Esophagus muscularis mucosa (tissue), 4 donors: ENCODE measurements at regions not wholly inside any gene's neighbourhood (a gene's known extent, or its start where the extent isn't known, plus 50 kb on each side); places are given as distances from the start of the nearest gene placed in this dataset.

Experiments used
- DNase-seq: peaks from one replicate; pipeline ENCODE4 v3.0.0-alpha.2; 2017; ENCODE audit errors: extremely low spot score
- H3K27ac ChIP-seq, 4 donors: fragments of 200-600 bp; sonication (generic); replicated peaks in 1 of 4; 1 replicate in 3 of 4; 2 replicates in 1 of 4; pipeline ENCODE4 v1.5.1; 2016 to 2019; ENCODE audit warnings: mild to moderate bottlenecking in 1 of 4
- H3K27me3 ChIP-seq, 4 donors: fragments of 200-600 bp; sonication (generic); one replicate each; pipeline versions ENCODE4 v1.5.1 to v1.6.0; 2016 to 2019
- H3K36me3 ChIP-seq, 4 donors: fragments of 200-600 bp; sonication (generic); one replicate each; pipeline ENCODE4 v1.5.1; 2016 to 2019
- H3K4me1 ChIP-seq, 4 donors: fragments of 200-600 bp; sonication (generic); one replicate each; pipeline ENCODE4 v1.5.1; 2016 to 2019
- H3K4me3 ChIP-seq, 4 donors: fragments of 200-600 bp; sonication (generic); 1 replicate in 2 of 4; 2 replicates in 2 of 4; pipeline ENCODE4 v1.5.1; 2016 to 2019; ENCODE audit warnings: mild to moderate bottlenecking in 4 of 4, moderate library complexity in 1 of 4
- H3K9me3 ChIP-seq, 4 donors: fragments of 200-600 bp; sonication (generic); 1 replicate in 3 of 4; 2 replicates in 1 of 4; pipeline ENCODE4 v1.5.1; 2016 to 2019
- CTCF ChIP-seq, 3 experiments: fragments of 200-600 bp in 2 of 3; fragments of 450-650 bp in 1 of 3; sonication (generic) in 2 of 3; IDR thresholded peaks; one replicate each; pipeline ENCODE4 v1.5.1; 2017 to 2019; ENCODE audit warnings: antibody characterized with exemption in 3 of 3, mild to moderate bottlenecking in 2 of 3, moderate library complexity in 1 of 3
- EP300 ChIP-seq: sonication (generic); formaldehyde crosslinking; IDR thresholded peaks from one replicate; pipeline ENCODE4 v1.6.1; 2017; ENCODE audit warnings: antibody characterized with exemption
- POLR2A ChIP-seq: fragments of 450-650 bp; IDR thresholded peaks from one replicate; pipeline ENCODE4 v1.6.1; 2017; ENCODE audit warnings: antibody characterized with exemption, moderate library complexity, mild to moderate bottlenecking, low read depth
- POLR2AphosphoS5 ChIP-seq, 2 donors: sonication (generic); formaldehyde crosslinking; IDR thresholded peaks; one replicate each; pipeline ENCODE4 v1.6.1; 2017; ENCODE audit warnings: antibody characterized with exemption in 2 of 2
- WGBS: methylation state at CpG from one replicate; pipeline ENCODE4 v1.1.5; 2018; 5-methylcytosine and 5-hydroxymethylcytosine counted together
- intact Hi-C: fragments of 100-400 bp; cut with DNase I; formaldehyde crosslinking; loops from one replicate; pipeline ENCODE4 v1.15.1; 2023

- Histone ChIP-seq H3K27ac (peak overlapping the region in 3 of 4 donors; percentile 24 to 57 (median 54)), H3K4me1 (peaks cover 20 to 41% (median 39%) of the 10 kb centered on the region in 4 donors), H3K4me3 (no peak overlapping the region), H3K9me3 (no peaks in the 10 kb centered on the region), H3K27me3 (no peaks in the 10 kb centered on the region), H3K36me3 (no peaks in the 10 kb centered on the region)
- TF ChIP-seq POLR2A, result no peak
- no peak for TF ChIP-seq EP300
- TF ChIP-seq POLR2AphosphoS5 (IDR thresholded peaks at IDR 0.05), result no peak
- TF ChIP-seq CTCF (IDR thresholded peaks at IDR 0.05), result no peak
- DNase-seq, result no peak
- 29% methylated on average over 1 of the region's 1 CpG for WGBS
- intact Hi-C loops, result no loop called here
Measured at GRCh38 chr10:29780096-29780495, 145.3 kb upstream of the SVIL start.

GRCh38 chr10:29776246-29776645, 141.5 kb upstream of the SVIL start:
- no peak for TF ChIP-seq CTCF (IDR thresholded peaks at IDR 0.05)
- no peak for TF ChIP-seq POLR2AphosphoS5 (IDR thresholded peaks at IDR 0.05)
- no peak for TF ChIP-seq POLR2A
- H3K4me3 ChIP-seq, result no peak overlapping the region
- no peaks in the 10 kb centered on the region for H3K36me3 ChIP-seq
- H3K9me3 ChIP-seq, result no peaks in the 10 kb centered on the region
- intact Hi-C loops, result loop anchor here (5.0 kb wide), 1 partner anchor 34 kb away; no protein-coding TSS in a partner anchor
- 85% methylated on average over 2 of the region's 2 CpGs for WGBS
- H3K27me3 ChIP-seq, result no peaks in the 10 kb centered on the region
- no peak for DNase-seq
- H3K27ac ChIP-seq, result no peak overlapping the region
- H3K4me1 ChIP-seq, result peaks cover 0 to 21% (median 15%) of the 10 kb centered on the region in 4 donors

GRCh38 chr10:29774475-29774874, 139.7 kb upstream of the SVIL start:
- H3K36me3 ChIP-seq, result no peaks in the 10 kb centered on the region
- peaks cover 0 to 7% (median 4%) of the 10 kb centered on the region in 4 donors for H3K4me1 ChIP-seq
- intact Hi-C loops, result no loop called here
- H3K27me3 ChIP-seq, result no peaks in the 10 kb centered on the region
- TF ChIP-seq EP300, result no peak
- TF ChIP-seq POLR2A, result no peak
- TF ChIP-seq POLR2AphosphoS5 (IDR thresholded peaks at IDR 0.05), result no peak
- no peak for TF ChIP-seq CTCF (IDR thresholded peaks at IDR 0.05)
- no peak for DNase-seq
- WGBS, result 71% methylated on average over 2 of the region's 2 CpGs
- H3K4me3 ChIP-seq, result no peak overlapping the region
- no peak overlapping the region for H3K27ac ChIP-seq
- H3K9me3 ChIP-seq, result no peaks in the 10 kb centered on the region

- Histone ChIP-seq H3K36me3 (no peaks in the 10 kb centered on the region), H3K9me3 (no peaks in the 10 kb centered on the region), H3K4me1 (peaks cover 0 to 7% (median 4%) of the 10 kb centered on the region in 4 donors), H3K27ac (no peak overlapping the region), H3K4me3 (no peak overlapping the region), H3K27me3 (no peaks in the 10 kb centered on the region)
- DNase-seq, result no peak
- intact Hi-C loops, result no loop called here
- WGBS, result 100% methylated on average over 1 of the region's 1 CpG
- no peak for TF ChIP-seq EP300
- TF ChIP-seq POLR2AphosphoS5 (IDR thresholded peaks at IDR 0.05), result no peak
- TF ChIP-seq POLR2A, result no peak
- TF ChIP-seq CTCF (IDR thresholded peaks at IDR 0.05), result no peak
Measured at GRCh38 chr10:29773675-29774091, 138.9 kb upstream of the SVIL start.

- no peak for DNase-seq
- Histone ChIP-seq H3K27ac (no peak overlapping the region), H3K27me3 (no peaks in the 10 kb centered on the region), H3K4me3 (no peak overlapping the region), H3K4me1 (peaks cover 0 to 7% (median 4%) of the 10 kb centered on the region in 4 donors), H3K9me3 (no peaks in the 10 kb centered on the region), H3K36me3 (no peaks in the 10 kb centered on the region)
- TF ChIP-seq CTCF (IDR thresholded peaks at IDR 0.05), result no peak
- no peak for TF ChIP-seq POLR2AphosphoS5 (IDR thresholded peaks at IDR 0.05)
- TF ChIP-seq POLR2A, result no peak
- no peak for TF ChIP-seq EP300
- intact Hi-C loops, result no loop called here
- WGBS, result 61% methylated on average over 5 of the region's 5 CpGs
Measured at GRCh38 chr10:29772403-29772802, 137.6 kb upstream of the SVIL start.
